Ramos (cell line): ENCODE measurements at regions not wholly inside any gene's neighbourhood (a gene's known extent, or its start where the extent isn't known, plus 50 kb on each side); places are given as distances from the start of the nearest gene placed in this dataset.
"Not testable (repeated sequence)": the region's sequence is repeated elsewhere in the genome, so short reads cannot be mapped to it uniquely, and the experiment has no call there.

ENCODE experiments used
- in situ Hi-C: fragments of 300-500 bp; cut with MboI; formaldehyde crosslinking; loops from one replicate; pipeline ENCODE4 v1.14.3; 2022; ENCODE audit warnings: low sequenced_read_pairs; ENCODE audit not compliant: unreplicated experiment

DNA sequence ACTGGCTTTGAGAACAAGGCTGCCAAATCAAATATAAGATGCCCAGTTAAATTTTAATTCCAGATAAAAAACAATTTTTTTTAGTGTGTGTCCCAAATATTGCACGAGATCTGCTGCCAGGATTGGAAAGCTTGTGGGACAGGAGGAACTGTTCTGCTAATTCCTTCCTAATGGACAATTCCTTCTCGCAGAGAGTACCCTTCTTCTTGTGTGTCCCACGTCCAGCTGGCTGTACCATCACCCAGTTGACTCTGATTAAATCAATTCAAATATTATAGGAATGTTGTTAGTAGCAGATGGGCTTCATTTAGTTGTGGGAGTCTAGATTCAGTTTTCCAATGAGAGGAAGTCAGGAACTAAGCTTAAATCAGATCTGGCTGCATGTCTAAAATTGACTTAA is 347.9 kb upstream of the ATP10A start:
- in situ Hi-C loops: no loop called here

DNA sequence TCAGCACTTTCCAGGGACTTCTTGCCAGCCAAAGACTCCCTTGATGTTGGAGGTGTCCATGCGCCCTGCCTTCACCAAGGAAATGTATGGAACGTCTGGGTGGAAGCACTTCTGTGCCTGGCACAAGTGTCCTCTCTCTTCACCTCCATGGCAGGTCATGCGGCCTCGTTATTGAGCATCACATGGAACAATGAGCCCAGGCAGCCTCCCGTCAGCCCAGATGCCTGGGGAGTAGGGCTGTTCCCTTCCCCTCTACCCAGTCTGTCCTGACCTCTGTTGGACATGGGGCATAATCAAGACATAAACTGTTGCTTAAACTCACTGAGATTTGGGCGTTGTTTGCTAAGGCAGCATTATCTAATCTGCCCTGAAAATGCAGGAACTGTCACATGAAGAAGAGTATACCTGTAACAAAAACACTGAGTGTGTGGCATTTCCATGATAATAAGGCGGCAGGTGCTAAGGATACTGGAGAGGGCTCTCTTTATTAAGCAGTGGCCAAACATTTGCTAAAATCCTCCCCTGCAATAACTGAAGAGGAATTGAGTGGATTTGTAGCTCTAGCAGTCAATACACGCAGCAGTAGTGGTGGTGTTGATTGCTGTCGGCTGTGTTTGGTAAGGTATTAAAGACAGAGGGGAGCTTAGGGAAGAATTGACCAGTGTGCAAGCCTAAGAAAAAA is 338.2 kb upstream of the ATP10A start:
- in situ Hi-C loops: no loop called here

DNA sequence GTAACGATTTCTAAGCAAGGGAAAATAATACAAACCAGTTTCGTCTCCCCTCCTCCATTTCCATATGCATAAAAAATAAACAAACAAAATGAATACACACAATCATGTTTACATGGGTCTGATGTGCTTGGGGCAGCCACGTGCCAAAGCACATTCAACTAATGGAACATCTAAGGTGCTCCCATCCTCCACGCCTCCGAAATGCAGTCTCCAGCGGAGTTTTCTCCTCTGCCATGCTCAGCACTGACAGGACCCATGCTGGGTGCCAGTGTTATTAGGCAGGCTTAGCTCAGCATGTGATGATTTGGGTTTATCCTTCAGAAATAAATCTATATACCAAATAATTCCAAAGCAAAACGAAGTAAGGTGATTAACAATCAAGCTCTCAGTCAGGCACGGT is 337.3 kb upstream of the ATP10A start:
- in situ Hi-C loops: no loop called here

DNA sequence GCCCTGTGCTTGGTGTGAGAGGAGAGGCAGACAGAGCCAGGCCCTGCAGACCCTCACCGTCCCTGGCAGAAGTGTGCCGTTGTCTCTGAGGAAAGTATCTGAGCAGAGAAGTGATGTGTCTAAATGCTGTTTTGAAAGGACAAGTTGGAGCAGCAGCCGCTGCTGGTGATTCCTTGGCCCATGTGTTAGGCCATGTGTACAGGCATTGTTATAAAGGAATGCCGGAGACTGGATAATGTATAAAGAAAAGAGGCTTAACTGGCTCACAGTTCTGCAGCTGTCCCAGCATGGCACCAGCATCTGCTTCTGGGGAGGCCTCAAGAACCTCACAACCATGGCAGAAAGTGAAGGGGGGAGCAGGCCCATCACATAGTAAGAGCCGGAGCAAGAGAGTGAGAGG is 334.6 kb upstream of the ATP10A start:
- in situ Hi-C loops: no loop called here

DNA sequence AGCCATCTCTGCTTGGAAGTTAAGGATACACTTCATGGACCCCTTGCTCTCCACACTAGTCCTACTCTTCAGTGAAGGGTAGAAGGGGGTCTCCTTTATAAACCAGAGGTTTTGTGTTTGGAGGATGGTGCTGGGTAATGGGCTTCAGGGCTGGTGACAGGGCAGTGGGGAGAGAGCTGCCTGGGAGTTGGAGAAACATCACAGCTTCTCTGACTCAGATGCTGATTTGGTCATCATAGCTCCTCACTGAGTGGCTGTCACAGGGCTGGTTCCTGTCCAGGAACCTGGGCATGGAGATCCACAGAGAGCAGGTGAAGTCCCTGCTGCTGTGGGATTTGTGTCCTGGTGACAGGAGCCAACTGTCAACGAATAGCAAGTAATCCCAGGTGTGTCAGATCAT is 333.9 kb upstream of the ATP10A start:
- in situ Hi-C loops: no loop called here

DNA sequence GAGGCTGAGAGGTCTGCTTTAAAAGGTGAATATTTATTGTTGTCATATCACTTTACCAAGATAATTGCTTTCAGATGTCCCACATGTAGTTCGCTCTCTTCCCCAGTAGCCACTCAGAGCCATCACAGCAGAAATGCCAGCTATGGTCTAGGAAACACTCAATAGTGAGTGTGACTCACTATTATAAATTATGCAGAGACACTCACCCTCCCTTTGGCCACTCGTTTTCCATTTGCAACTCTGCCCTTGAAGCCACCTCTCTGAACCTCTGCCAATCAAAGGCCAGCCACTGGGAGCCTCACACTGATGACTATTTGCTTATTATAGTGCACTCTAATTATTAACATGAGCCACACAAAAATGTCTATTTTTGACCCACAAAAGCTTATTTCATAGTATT is 328.1 kb upstream of the ATP10A start:
- in situ Hi-C loops: no loop called here

DNA sequence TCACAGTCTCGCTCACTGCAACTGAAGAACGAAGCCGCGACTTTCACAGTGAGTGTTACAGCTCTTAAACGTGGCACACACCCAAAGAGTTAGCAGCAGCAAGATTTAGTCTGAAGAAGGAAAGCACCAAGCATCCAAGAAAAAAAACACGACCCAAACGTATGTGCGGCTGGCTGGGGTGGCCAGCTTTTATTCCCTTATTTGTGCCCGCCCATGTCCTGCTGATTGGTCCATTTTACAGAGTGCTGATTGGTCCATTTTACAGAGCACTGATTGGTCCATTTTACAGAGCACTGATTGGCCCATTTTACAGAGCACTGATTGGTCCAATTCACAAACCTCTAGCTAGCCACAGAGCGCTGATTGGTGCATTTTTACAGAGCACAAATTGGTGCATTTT is 323.0 kb upstream of the ATP10A start:
- in situ Hi-C loops: not testable (repeated sequence)

DNA sequence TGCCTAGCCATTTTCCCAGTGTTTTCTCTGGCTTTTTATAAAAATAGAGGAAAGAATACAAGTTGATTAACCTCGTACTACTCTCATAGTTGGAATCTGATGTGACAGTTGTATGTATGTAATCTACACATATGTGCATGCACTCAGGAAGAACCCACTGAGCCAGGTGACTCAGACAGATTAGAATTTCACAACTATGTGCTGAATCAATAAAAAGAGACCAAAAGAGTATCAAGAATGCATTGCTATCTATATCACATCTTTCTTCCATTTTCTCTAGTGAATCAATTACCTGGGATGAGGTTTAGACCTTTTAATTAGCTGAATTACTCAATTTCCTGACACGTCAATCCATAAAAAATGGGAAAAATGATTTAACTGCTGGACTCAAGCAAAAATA is 319.3 kb upstream of the ATP10A start:
- in situ Hi-C loops: no loop called here

DNA sequence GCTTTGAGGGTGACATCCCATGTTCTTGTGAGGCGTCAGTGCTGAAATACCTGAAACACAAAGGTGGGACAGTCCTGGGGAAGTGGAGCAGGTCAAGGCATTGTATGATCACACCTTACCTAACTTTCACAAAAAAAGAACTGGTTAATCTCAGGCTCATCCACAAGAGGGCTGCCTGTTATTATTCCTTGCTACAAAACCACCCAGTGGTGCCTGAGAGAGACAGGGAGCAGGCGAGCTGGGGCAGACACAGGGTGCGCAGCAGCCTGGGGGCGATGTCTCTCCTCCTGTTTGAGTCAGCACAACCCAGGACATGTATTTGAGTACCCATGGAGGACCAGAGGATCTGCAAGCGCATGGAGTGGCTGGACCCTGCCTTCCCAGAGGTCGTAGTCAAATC is 316.8 kb upstream of the ATP10A start:
- in situ Hi-C loops: loop anchor here (10.0 kb wide), 1 partner anchor 65 kb away; no protein-coding TSS in a partner anchor

DNA sequence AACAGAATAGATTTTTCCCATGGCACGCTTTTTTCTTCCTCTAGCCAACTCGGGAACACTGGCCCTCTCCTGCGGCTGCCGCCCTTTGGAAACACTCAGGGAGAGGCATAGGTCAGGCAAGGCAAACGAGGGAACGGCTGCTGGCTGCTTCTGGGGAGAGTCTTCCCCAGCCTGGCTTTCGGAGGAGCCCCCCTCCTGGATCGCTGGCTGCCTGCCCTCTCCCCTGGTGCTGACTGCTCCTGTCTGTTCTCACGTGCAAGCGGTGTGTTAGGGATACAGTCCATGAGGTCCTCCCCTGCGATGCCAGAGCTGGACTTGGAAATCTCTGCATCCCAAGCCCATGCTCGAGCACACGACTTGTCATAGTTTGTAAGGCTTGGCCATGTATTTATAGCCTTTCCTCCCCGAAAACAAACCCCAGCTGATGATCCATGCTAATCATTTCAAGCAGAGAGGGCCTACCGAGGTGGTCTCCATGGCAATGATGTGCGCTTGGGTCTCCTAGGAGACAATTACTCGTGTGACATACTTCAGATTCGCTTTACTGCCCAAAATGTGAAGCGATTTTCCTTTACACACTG is 315.6 kb upstream of the ATP10A start:
- in situ Hi-C loops: loop anchor here (10.0 kb wide), 1 partner anchor 64 kb away; no protein-coding TSS in a partner anchor

DNA sequence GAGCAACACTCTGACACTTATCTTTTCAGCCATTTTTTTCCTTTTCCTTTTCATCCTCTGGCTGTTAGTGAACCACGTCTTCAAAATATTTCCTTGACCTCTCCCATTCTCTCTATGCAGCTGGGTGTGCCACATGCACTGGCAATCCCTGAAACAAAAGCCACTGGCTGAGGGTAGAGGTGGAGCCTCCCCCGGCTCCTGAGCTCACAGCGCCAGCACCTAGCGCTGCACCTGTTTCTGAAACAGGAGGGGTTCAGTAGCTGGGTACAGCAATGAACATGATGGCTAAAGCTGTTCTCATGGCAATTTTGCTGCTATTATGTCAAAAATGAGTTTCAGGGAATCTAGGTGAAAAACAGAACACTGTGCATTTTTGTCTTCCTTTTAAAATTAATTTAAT is 314.7 kb upstream of the ATP10A start:
- in situ Hi-C loops: loop anchor here (10.0 kb wide), 1 partner anchor 63 kb away; no protein-coding TSS in a partner anchor

DNA sequence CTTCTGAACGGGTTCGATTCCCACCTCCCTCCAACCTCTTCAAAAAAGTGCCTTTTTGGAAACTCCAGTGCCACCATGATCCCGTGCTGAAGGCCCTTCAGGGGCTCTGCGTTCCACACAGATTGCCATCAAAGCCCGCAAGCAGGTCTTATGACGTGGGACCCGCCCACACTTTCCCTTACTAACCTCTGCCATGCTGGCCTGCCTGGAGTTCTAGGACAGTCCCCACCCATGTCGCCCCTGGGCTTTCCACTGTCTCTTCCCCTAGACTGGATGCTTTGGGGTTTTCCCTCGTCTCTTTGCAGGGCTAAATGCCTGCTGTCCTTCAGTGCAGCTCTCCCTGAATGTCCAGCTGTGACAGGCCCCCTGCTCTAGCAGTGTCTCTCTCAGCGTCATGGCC is 313.7 kb upstream of the ATP10A start:
- in situ Hi-C loops: loop anchor here (10.0 kb wide), 1 partner anchor 62 kb away; no protein-coding TSS in a partner anchor

DNA sequence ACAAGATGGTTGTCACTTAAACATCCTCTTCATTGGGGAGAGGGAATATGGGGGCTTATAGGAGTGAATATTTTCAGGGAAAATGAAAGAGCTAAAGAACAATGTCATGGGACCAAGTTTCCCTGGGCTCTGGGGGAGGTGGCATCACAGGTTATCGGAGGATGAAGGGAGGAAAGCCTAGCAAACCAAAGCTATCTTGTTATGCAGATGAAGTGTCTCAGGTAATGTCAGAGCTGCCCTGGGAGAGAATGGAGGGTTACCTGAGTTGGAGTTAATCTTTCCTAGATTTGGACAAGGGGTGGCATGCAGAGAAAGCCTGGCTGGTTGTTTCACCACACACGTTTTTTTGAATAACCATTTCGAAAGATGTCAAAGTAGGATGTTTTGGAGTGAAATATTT is 308.1 kb upstream of the ATP10A start:
- in situ Hi-C loops: loop anchor here (10.0 kb wide), 1 partner anchor 56 kb away; no protein-coding TSS in a partner anchor

DNA sequence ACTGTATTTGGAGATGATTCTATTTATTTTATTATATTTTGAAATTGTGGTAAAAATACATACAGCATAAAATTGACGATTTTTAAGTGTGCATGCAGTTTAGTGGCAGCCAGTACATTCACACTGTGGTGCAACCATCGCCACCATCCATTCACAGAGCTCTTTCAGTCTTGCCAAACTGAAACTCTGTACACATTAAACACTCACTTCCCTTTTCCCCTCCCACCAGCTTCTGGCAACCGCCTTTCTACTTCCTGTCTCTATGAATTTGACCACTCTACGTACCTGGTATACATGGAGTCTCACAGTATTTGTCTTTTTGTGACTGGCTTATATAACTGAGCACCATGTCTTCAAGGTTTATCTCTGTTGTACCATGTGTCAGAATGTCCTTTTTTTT is 303.3 kb upstream of the ATP10A start:
- in situ Hi-C loops: no loop called here

DNA sequence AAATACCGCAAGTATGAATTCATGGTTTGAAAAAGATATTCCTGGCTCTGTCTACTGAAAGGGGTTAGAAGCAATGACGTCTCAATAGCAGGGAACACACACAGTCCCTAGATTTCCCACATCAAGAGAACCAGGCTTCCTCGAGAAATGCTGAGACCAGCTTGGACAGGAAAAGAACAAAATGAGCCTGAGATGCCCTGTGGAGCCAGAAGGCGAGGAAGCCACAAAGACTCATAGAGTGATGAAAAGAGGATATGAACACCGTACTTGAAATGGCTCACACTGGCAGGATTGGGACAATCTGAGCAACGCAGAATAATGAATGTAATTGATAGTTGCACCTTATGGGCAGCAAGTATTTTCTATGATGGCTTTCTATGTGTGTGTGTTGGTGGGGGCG is 302.4 kb upstream of the ATP10A start:
- in situ Hi-C loops: no loop called here

DNA sequence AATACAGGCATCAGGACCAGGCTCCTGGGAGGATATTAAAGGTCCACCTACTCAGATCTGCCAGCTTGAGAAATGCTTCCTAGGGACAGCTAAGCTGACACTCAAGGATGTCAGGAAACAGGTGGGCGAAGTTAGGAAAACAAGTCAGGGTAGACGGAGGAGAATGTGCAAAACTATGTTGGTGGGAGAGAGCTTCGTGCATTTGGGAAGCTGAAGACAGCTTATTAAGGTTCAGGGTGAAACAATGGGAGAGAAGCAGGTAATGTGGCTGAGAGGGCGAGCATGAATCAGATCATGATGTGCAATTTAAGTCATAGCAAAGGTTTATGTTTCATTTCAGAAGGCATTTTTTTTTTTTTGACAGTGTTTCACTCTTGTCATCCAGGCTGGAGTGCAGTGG is 297.2 kb upstream of the ATP10A start:
- in situ Hi-C loops: no loop called here

DNA sequence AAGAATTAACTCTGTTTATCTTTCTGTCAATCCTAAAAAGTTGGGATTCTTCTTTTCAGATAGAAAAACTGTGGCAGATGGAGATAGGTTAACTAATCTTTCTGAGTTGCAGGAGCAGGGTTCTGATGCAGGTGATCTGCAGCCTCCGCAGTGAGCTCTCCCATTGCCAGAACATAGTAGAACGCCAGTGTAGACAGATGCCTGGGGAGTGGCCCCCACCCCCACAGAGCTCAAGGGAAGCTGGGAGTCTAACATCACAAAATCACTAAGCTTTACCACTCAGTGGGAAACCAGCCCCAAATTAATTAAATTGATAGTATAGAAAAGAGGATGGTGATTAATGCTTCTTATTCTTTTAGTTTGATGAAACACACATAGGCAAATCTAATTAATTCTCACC is 295.0 kb upstream of the ATP10A start:
- in situ Hi-C loops: no loop called here

DNA sequence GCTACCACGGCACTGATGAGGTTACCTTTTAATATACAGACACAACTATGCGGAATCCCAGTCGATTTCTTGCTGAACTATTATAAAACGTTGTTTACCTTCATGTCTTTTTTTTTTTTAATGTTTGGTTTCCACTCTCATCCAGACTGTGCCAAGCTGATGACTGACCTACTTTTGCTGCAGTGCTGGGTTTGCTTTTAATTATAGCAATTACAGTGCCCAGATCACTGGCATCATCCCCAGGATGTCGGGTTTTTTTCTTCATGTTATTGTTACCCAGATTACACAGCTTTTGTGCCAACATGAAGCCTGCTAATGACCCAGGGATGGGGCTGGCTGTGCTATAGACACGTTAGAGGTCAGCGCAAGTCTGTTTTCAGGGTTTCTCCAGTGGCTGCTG is 294.0 kb upstream of the ATP10A start:
- in situ Hi-C loops: no loop called here

DNA sequence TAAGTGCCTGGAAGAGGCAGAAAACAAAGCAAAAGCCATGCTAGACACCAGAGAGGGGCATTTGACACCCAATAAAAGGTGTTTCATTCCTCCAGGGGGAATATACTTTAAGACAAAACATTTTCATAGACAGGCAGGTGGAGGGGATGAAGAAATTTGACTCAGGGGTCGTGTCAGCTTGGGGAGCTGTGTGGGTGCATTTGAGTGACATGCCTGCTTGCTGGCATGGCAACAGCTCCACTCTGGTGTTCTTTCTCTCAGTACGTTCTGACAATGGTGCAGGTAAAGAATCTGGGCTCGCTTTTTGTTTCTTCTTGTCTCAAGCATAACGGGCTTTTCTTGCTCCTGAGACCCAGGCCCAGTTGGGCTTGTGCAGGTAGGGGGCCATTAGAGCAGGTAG is 292.9 kb upstream of the ATP10A start:
- in situ Hi-C loops: no loop called here

DNA sequence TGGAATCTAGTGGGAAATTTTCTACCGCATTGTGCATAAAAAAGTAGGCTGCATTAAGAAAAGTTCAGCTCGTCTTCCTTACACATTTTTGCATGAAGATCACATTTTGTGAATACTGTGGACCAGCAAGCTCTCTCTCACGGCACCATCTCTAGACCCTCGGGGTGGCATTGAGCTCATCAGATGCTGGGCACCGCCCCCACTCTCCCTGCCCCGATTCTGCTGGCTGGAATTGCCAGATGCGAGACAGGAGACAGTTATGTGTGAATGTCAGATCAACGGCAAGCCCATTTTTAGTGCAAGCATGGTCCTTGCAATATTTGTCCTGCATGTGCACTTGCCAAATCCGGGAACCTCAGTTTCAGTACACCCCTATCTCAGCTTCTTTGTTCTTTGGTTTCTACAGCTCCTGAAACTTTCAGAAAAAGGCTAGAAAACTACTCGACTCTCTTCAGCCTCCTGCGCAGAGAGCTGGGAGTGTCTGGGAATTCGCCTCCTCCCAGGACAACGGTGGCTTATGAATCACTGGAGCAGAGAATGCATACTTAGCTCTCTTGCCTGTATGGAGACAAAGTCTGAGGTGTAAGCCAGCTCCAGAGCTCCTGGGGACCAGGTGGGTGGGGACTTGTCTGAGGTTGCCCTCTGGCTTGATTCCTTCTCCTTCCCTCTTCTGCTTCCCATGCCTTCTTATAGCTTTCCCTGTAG is 285.2 kb upstream of the ATP10A start:
- in situ Hi-C loops: no loop called here

DNA sequence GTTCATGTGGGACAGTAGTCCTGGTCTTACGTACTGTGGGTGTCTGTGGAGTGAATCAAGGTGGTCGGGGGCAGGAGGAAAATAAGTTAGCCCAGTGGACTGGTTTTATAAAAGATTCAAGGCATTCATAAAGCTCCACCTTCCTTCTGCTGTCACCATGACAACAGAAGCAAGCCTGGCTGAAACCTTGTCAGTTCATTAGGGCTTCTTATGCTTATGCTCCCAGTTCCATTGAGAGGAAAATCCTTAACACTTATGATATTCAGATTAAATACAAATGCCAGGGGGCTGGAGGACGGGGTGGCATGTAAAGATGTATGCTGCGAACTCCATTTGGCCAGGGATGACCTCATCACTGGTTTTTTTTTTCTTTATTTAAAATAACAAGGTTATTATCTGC is 283.1 kb upstream of the ATP10A start:
- in situ Hi-C loops: no loop called here

DNA sequence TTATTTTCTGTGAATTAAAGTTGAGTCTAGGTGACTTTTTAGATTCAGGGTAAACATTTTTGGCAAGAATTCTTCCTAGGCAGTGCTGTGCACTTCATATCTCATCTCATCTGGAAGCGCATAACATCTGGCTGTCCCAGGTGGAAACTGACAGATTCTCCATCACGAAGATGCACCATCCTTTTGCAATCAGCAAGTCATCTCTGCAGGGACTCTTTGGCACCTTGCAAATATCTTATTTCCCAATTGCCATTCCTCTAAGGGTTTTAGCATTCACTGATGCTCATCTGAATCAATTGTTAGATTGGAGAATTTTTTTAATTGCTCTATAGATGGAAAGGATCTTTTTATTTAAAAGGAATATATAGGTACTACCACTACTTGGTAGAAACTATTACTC is 282.7 kb upstream of the ATP10A start:
- in situ Hi-C loops: no loop called here
